HEK293 (cell line): ENCODE measurements at regions not wholly inside any gene's neighbourhood (a gene's known extent, or its start where the extent isn't known, plus 50 kb on each side); places are given as distances from the start of the nearest gene placed in this dataset.

Experiments used
- CTCF ChIA-PET: fragments of 350-600 bp; formaldehyde crosslinking; extraction: SDS; loops from one replicate; lab custom pipeline; 2021; ENCODE audit warnings: antibody characterized with exemption; lab: Yijun Ruan, JAX
- POLR2A ChIA-PET: fragments of 300-600 bp; formaldehyde crosslinking; extraction: SDS; loops from one replicate; lab custom pipeline; 2020; ENCODE audit warnings: antibody characterized with exemption, inconsistent platforms; lab: Yijun Ruan, JAX
- H3K27ac ChIP-seq: fragments of 200-500 bp; sonication (Bioruptor generic); 2 replicates; pipeline ENCODE4 v1.5.1; 2014; ENCODE audit warnings: low read depth, low read length, control low read depth, inconsistent platforms; ENCODE audit errors: extremely low read depth
- H3K36me3 ChIP-seq, 2 experiments: fragments of 200-500 bp in 1 of 2; sonication (Bioruptor generic) in 1 of 2; 1 replicate in 1 of 2; 2 replicates in 1 of 2; pipeline ENCODE4 v1.5.1; 2014 to 2017; ENCODE audit warnings: inconsistent platforms in 2 of 2, low read length in 2 of 2; ENCODE audit not compliant: control insufficient read depth in 2 of 2, insufficient read depth in 1 of 2
- H3K4me1 ChIP-seq: fragments of 200-500 bp; sonication (Bioruptor generic); 2 replicates; pipeline ENCODE4 v1.5.1; 2014; ENCODE audit warnings: mild to moderate bottlenecking, low read length, inconsistent platforms; ENCODE audit not compliant: control insufficient read depth, insufficient read depth
- H3K4me3 ChIP-seq: 2 replicates; pipeline ENCODE4 v1.5.1; 2011; ENCODE audit warnings: low read depth, mild to moderate bottlenecking, control low read depth, low read length, moderate library complexity
- H3K9me3 ChIP-seq: fragments of 200-500 bp; sonication (Bioruptor generic); 2 replicates; pipeline ENCODE4 v1.5.1; 2014; ENCODE audit warnings: low read depth, low read length, inconsistent platforms; ENCODE audit not compliant: control insufficient read depth, insufficient read depth
- BCL11B ChIP-seq: fragments of 450-650 bp; formaldehyde crosslinking; IDR thresholded peaks from 2 replicates; pipeline ENCODE4 v1.5.1; 2016; ENCODE audit warnings: low read depth, missing biosample characterization, missing genetic modification characterization
- FEZF1 ChIP-seq: fragments of 450-650 bp; formaldehyde crosslinking; IDR thresholded peaks from 2 replicates; pipeline ENCODE4 v1.5.1; 2016; ENCODE audit warnings: missing biosample characterization, missing genetic modification characterization
- HOXC10 ChIP-seq: sonication (generic); formaldehyde crosslinking; IDR thresholded peaks from 2 replicates; pipeline ENCODE4 v1.8.1; 2023; ENCODE audit warnings: mild to moderate bottlenecking, missing genetic modification reagents
- KLF8 ChIP-seq: fragments of 450-650 bp; formaldehyde crosslinking; IDR thresholded peaks from 2 replicates; pipeline ENCODE4 v1.5.1; 2016; ENCODE audit warnings: missing biosample characterization, missing genetic modification characterization
- PRDM4 ChIP-seq: fragments of 450-650 bp; formaldehyde crosslinking; IDR thresholded peaks from 2 replicates; pipeline ENCODE4 v1.5.1; 2017; ENCODE audit warnings: missing biosample characterization, missing genetic modification characterization
- ZBTB11 ChIP-seq: fragments of 450-650 bp; formaldehyde crosslinking; conservative IDR thresholded peaks from 2 replicates; pipeline ENCODE4 v1.5.1; 2016; ENCODE audit warnings: low read depth, missing biosample characterization, missing genetic modification characterization
- ZBTB21 ChIP-seq: fragments of 450-650 bp; formaldehyde crosslinking; IDR thresholded peaks from 2 replicates; pipeline ENCODE4 v1.5.1; 2017; ENCODE audit warnings: missing biosample characterization, missing genetic modification characterization
- ZNF132 ChIP-seq: fragments of 450-650 bp; formaldehyde crosslinking; IDR thresholded peaks from 2 replicates; pipeline ENCODE4 v1.5.1; 2017; ENCODE audit warnings: missing biosample characterization, missing genetic modification characterization, borderline replicate concordance
- ZNF140 ChIP-seq: fragments of 450-650 bp; formaldehyde crosslinking; IDR thresholded peaks from 2 replicates; pipeline ENCODE4 v1.5.1; 2016; ENCODE audit warnings: missing biosample characterization, missing genetic modification characterization
- ZNF335 ChIP-seq: fragments of 450-650 bp; formaldehyde crosslinking; conservative IDR thresholded peaks from 2 replicates; pipeline ENCODE4 v1.5.1; 2016; ENCODE audit warnings: missing biosample characterization, missing genetic modification characterization
- ZNF366 ChIP-seq: fragments of 450-650 bp; formaldehyde crosslinking; conservative IDR thresholded peaks from 2 replicates; pipeline ENCODE4 v1.5.1; 2016; ENCODE audit warnings: missing biosample characterization, missing genetic modification characterization
- ZNF423 ChIP-seq: fragments of 450-650 bp; formaldehyde crosslinking; IDR thresholded peaks from 2 replicates; pipeline ENCODE4 v1.5.1; 2016; ENCODE audit warnings: missing biosample characterization, missing genetic modification characterization
- ZNF473 ChIP-seq: fragments of 450-650 bp; formaldehyde crosslinking; IDR thresholded peaks from 2 replicates; pipeline ENCODE4 v1.5.1; 2017; ENCODE audit warnings: missing biosample characterization, missing genetic modification characterization
- ZNF514 ChIP-seq: fragments of 450-650 bp; formaldehyde crosslinking; IDR thresholded peaks from 2 replicates; pipeline ENCODE4 v1.5.1; 2016; ENCODE audit warnings: missing biosample characterization, missing genetic modification characterization
- ZNF610 ChIP-seq: fragments of 450-650 bp; formaldehyde crosslinking; IDR thresholded peaks from 2 replicates; pipeline ENCODE4 v1.5.1; 2016; ENCODE audit warnings: missing biosample characterization, missing genetic modification characterization, borderline replicate concordance
- ZNF621 ChIP-seq: fragments of 450-650 bp; formaldehyde crosslinking; IDR thresholded peaks from 2 replicates; pipeline ENCODE4 v1.5.1; 2017; ENCODE audit warnings: missing biosample characterization, missing genetic modification characterization
- ZNF654 ChIP-seq: fragments of 450-650 bp; formaldehyde crosslinking; IDR thresholded peaks from 2 replicates; pipeline ENCODE4 v1.5.1; 2016; ENCODE audit warnings: low read depth, missing biosample characterization, missing genetic modification characterization
- ZNF658 ChIP-seq: fragments of 450-650 bp; formaldehyde crosslinking; IDR thresholded peaks from 2 replicates; pipeline ENCODE4; 2016; ENCODE audit warnings: missing biosample characterization, missing genetic modification characterization
- ZSCAN30 ChIP-seq: fragments of 450-650 bp; IDR thresholded peaks from 2 replicates; pipeline ENCODE4 v1.5.1; 2018; ENCODE audit warnings: missing biosample characterization, mild to moderate bottlenecking, missing genetic modification characterization, moderate library complexity
- TF ChIP-seq, protein P1 (sequence below): fragments of 450-650 bp; formaldehyde crosslinking; IDR thresholded peaks from 2 replicates; pipeline ENCODE4 v1.5.0; 2017; ENCODE audit warnings: missing biosample characterization, missing genetic modification characterization, borderline replicate concordance
- TF ChIP-seq, protein P2 (sequence below): fragments of 450-650 bp; formaldehyde crosslinking; IDR thresholded peaks from 2 replicates; pipeline ENCODE4 v1.5.1; 2016; ENCODE audit warnings: missing biosample characterization, missing genetic modification characterization
- TF ChIP-seq, protein P3 (sequence below): fragments of 450-650 bp; formaldehyde crosslinking; IDR thresholded peaks from 2 replicates; pipeline ENCODE4 v1.5.1; 2016; ENCODE audit warnings: missing biosample characterization, missing genetic modification characterization
- TF ChIP-seq, protein P4 (sequence below): fragments of 450-650 bp; IDR thresholded peaks from 2 replicates; pipeline ENCODE4 v1.5.1; 2018; ENCODE audit warnings: missing biosample characterization, missing genetic modification characterization

- TF ChIP-seq ZBTB11 (tag by site-specific recombination) (no peak), ZNF473 (no peak)
- TF ChIP-seq, protein P1, sequence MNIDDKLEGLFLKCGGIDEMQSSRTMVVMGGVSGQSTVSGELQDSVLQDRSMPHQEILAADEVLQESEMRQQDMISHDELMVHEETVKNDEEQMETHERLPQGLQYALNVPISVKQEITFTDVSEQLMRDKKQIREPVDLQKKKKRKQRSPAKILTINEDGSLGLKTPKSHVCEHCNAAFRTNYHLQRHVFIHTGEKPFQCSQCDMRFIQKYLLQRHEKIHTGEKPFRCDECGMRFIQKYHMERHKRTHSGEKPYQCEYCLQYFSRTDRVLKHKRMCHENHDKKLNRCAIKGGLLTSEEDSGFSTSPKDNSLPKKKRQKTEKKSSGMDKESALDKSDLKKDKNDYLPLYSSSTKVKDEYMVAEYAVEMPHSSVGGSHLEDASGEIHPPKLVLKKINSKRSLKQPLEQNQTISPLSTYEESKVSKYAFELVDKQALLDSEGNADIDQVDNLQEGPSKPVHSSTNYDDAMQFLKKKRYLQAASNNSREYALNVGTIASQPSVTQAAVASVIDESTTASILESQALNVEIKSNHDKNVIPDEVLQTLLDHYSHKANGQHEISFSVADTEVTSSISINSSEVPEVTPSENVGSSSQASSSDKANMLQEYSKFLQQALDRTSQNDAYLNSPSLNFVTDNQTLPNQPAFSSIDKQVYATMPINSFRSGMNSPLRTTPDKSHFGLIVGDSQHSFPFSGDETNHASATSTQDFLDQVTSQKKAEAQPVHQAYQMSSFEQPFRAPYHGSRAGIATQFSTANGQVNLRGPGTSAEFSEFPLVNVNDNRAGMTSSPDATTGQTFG (tag by site-specific recombination) = no peak
These were observed 91.1 kb upstream of the SLC4A4 start (continued) for GRCh38 chr4:71247706-71248105.

- no peak overlapping the region for H3K27ac ChIP-seq
- no peak overlapping the region for H3K4me3 ChIP-seq
- TF ChIP-seq ZNF423 (tag by site-specific recombination) (no peak), ZNF621 (tag by site-specific recombination) (no peak), ZNF514 (tag by site-specific recombination) (no peak), ZNF654 (tag by site-specific recombination) (no peak), ZBTB21 (tag by site-specific recombination) (no peak), BCL11B (tag by site-specific recombination) (no peak), ZNF335 (tag by site-specific recombination) (no peak), ZSCAN30 (no peak), FEZF1 (tag by site-specific recombination) (no peak), PRDM4 (tag by site-specific recombination) (no peak), ZNF132 (tag by site-specific recombination) (no peak), ZNF140 (tag by site-specific recombination) (no peak), ZNF610 (no peak), HOXC10 (CRISPR knock-in tag) (no peak), ZNF366 (tag by site-specific recombination) (no peak), KLF8 (tag by site-specific recombination) (no peak), ZNF658 (tag by site-specific recombination) (no peak)
- TF ChIP-seq, protein P2, sequence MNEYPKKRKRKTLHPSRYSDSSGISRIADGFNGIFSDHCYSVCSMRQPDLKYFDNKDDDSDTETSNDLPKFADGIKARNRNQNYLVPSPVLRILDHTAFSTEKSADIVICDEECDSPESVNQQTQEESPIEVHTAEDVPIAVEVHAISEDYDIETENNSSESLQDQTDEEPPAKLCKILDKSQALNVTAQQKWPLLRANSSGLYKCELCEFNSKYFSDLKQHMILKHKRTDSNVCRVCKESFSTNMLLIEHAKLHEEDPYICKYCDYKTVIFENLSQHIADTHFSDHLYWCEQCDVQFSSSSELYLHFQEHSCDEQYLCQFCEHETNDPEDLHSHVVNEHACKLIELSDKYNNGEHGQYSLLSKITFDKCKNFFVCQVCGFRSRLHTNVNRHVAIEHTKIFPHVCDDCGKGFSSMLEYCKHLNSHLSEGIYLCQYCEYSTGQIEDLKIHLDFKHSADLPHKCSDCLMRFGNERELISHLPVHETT (tag by site-specific recombination) = no peak
- TF ChIP-seq, protein P3, sequence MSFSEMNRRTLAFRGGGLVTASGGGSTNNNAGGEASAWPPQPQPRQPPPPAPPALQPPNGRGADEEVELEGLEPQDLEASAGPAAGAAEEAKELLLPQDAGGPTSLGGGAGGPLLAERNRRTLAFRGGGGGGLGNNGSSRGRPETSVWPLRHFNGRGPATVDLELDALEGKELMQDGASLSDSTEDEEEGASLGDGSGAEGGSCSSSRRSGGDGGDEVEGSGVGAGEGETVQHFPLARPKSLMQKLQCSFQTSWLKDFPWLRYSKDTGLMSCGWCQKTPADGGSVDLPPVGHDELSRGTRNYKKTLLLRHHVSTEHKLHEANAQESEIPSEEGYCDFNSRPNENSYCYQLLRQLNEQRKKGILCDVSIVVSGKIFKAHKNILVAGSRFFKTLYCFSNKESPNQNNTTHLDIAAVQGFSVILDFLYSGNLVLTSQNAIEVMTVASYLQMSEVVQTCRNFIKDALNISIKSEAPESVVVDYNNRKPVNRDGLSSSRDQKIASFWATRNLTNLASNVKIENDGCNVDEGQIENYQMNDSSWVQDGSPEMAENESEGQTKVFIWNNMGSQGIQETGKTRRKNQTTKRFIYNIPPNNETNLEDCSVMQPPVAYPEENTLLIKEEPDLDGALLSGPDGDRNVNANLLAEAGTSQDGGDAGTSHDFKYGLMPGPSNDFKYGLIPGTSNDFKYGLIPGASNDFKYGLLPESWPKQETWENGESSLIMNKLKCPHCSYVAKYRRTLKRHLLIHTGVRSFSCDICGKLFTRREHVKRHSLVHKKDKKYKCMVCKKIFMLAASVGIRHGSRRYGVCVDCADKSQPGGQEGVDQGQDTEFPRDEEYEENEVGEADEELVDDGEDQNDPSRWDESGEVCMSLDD (tag by site-specific recombination) = no peak
- TF ChIP-seq, protein P4, sequence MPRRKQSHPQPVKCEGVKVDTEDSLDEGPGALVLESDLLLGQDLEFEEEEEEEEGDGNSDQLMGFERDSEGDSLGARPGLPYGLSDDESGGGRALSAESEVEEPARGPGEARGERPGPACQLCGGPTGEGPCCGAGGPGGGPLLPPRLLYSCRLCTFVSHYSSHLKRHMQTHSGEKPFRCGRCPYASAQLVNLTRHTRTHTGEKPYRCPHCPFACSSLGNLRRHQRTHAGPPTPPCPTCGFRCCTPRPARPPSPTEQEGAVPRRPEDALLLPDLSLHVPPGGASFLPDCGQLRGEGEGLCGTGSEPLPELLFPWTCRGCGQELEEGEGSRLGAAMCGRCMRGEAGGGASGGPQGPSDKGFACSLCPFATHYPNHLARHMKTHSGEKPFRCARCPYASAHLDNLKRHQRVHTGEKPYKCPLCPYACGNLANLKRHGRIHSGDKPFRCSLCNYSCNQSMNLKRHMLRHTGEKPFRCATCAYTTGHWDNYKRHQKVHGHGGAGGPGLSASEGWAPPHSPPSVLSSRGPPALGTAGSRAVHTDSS (tag by site-specific recombination) = no peak
- no peaks in the 10 kb centered on the region for H3K4me1 ChIP-seq
- no peaks in the 10 kb centered on the region for H3K36me3 ChIP-seq
- POLR2A ChIA-PET = no interaction called here
- H3K9me3 ChIP-seq = no peaks in the 10 kb centered on the region
- CTCF ChIA-PET = interaction anchor here (0.7 kb wide), 1 partner anchor 80 kb away, joined by 3 read pairs; no protein-coding TSS in a partner anchor
These were observed 87.6 kb upstream of the SLC4A4 start for GRCh38 chr4:71251261-71251660.
